Loucy (cell line): ENCODE measurements at regions not wholly inside any gene's neighbourhood (a gene's known extent, or its start where the extent isn't known, plus 50 kb on each side); places are given as distances from the start of the nearest gene placed in this dataset.

Experiments
- CTCF ChIP-seq: fragments of 200-600 bp; sonication (generic); conservative IDR thresholded peaks from 2 replicates; pipeline ENCODE4 v1.5.1; 2014; ENCODE audit warnings: mild to moderate bottlenecking, antibody characterized with exemption, low read length
- EZH2phosphoT487 ChIP-seq: fragments of 200-600 bp; IDR thresholded peaks from 2 replicates; pipeline ENCODE4 v1.6.1; 2018; ENCODE audit warnings: antibody characterized with exemption, mild to moderate bottlenecking, moderate library complexity, borderline replicate concordance

- TF ChIP-seq EZH2phosphoT487 (no peak), CTCF (no peak)
Observed at GRCh38 chr2:128599700-128600099, 281.0 kb upstream of the HS6ST1 start.
